ENCODE measurements at regions not wholly inside any gene's neighbourhood (a gene's known extent, or its start where the extent isn't known, plus 50 kb on each side); places are given as distances from the start of the nearest gene placed in this dataset.
A peak's percentile ranks its signal among the peaks of the same experiment; 100 is the strongest.

DNA sequence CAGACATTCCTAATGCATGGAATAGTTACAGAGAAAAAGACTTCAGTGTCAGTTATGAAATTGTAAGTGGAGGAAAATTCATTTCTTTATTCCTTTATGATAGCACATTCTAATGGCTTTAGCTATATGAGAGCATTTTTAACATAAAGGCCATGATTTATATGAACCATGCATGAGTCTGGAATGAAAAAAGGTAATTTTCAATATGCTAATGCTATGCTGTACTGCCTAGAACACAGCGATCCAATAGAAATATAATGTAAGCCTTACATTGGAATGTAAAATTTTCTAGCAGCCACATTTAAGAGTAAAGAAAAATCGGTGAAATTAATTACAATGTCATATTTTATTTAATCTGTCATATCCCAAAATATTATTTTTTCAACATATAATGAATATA lies 932.0 kb downstream of the C4orf33 start:
- WGBS (ENCODE audit: extremely low coverage, insufficient coverage, insufficient read length): no CpG with 5 or more reads among the region's 2 CpGs
- H3K4ac ChIP-seq (ENCODE audit: low read depth, low read length): no peak overlapping the region
- H3K79me2 ChIP-seq (ENCODE audit: control insufficient read depth, insufficient read depth, low read length, poor library complexity): no peaks in the 10 kb centered on the region
- no peak overlapping the region for H3K27ac ChIP-seq (ENCODE audit: low read depth, low read length)
- H3K27me3 ChIP-seq (ENCODE audit: insufficient read depth, low read length): no peaks in the 10 kb centered on the region
- H2BK5ac ChIP-seq (ENCODE audit: low read depth, low read length, poor library complexity): no peak overlapping the region
- no peak overlapping the region for H3K9ac ChIP-seq (ENCODE audit: low read length)
- no peak overlapping the region for H3K23ac ChIP-seq (ENCODE audit: low read length)
- H3K4me2 ChIP-seq (ENCODE audit: low read length): no peak overlapping the region
- no peak for DNase-seq
- no peaks in the 10 kb centered on the region for H3K79me1 ChIP-seq (ENCODE audit: low read length)
- H3K4me1 ChIP-seq (ENCODE audit: control insufficient read depth in 1 of 2, insufficient read depth in 2 of 2, low read length in 2 of 2): no peaks in the 10 kb centered on the region
- no peak overlapping the region for H3K4me3 ChIP-seq (ENCODE audit: low read depth, low read length)
- H2BK12ac ChIP-seq (ENCODE audit: low read length): no peak overlapping the region
- H2AK5ac ChIP-seq (ENCODE audit: low read length): no peak overlapping the region
- no peak overlapping the region for H4K91ac ChIP-seq (ENCODE audit: low read depth, low read length)
- no peak overlapping the region for H2AFZ ChIP-seq (ENCODE audit: insufficient read depth, low read length, poor library complexity)
- no peak overlapping the region for H4K8ac ChIP-seq (ENCODE audit: low read depth, low read length)
- H3K18ac ChIP-seq (ENCODE audit: low read length): no peak overlapping the region
- H3K14ac ChIP-seq (ENCODE audit: low read length): no peak overlapping the region
- no peak overlapping the region for H4K12ac ChIP-seq (ENCODE audit: low read depth, low read length)
- no peak overlapping the region for H2BK120ac ChIP-seq (ENCODE audit: insufficient read depth, low read length, poor library complexity)
- no peaks in the 10 kb centered on the region for H3K9me3 ChIP-seq (ENCODE audit: insufficient read depth, low read depth, low read length)
- H3K36me3 ChIP-seq (ENCODE audit: control insufficient read depth in 1 of 2, insufficient read depth in 2 of 2, low read length in 2 of 2): no peaks in the 10 kb centered on the region

DNA sequence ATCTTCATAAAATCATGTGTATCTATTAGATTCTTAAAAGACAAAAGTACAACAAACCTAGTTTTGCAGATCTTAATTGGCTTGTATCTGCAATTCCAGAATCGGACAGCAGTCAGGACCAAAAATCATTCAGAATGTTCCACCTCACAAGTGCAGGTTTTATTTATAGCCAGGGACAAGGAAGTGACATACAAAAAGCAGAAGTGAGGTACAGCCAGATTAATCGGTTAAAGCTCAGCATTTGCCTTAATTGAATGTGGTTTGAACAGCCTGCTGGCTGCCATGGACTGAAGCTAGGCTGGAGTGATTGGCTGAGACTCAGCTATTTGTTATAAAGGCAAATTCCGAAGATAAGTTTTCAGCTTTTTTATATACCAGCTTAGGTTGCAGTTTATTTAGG lies 932.6 kb downstream of the C4orf33 start:
- Histone ChIP-seq H3K4me3 (ENCODE audit: low read depth, low read length) (no peak overlapping the region), H3K18ac (ENCODE audit: low read length) (no peak overlapping the region), H3K79me2 (ENCODE audit: control insufficient read depth, insufficient read depth, low read length, poor library complexity) (no peaks in the 10 kb centered on the region), H2BK120ac (ENCODE audit: insufficient read depth, low read length, poor library complexity) (no peak overlapping the region), H3K4me2 (ENCODE audit: low read length) (no peak overlapping the region), H2AK5ac (ENCODE audit: low read length) (no peak overlapping the region), H2BK12ac (ENCODE audit: low read length) (no peak overlapping the region), H2AFZ (ENCODE audit: insufficient read depth, low read length, poor library complexity) (no peak overlapping the region), H3K9me3 (ENCODE audit: insufficient read depth, low read depth, low read length) (no peaks in the 10 kb centered on the region), H4K91ac (ENCODE audit: low read depth, low read length) (no peak overlapping the region), H3K4me1 (ENCODE audit: control insufficient read depth in 1 of 2, insufficient read depth in 2 of 2, low read length in 2 of 2) (no peaks in the 10 kb centered on the region), H3K14ac (ENCODE audit: low read length) (no peak overlapping the region), H3K23ac (ENCODE audit: low read length) (no peak overlapping the region), H2BK5ac (ENCODE audit: low read depth, low read length, poor library complexity) (no peak overlapping the region), H3K9ac (ENCODE audit: low read length) (no peak overlapping the region), H3K27me3 (ENCODE audit: insufficient read depth, low read length) (no peaks in the 10 kb centered on the region), H4K12ac (ENCODE audit: low read depth, low read length) (no peak overlapping the region), H3K79me1 (ENCODE audit: low read length) (no peaks in the 10 kb centered on the region), H4K8ac (ENCODE audit: low read depth, low read length) (no peak overlapping the region), H3K27ac (ENCODE audit: low read depth, low read length) (no peak overlapping the region), H3K36me3 (ENCODE audit: control insufficient read depth in 1 of 2, insufficient read depth in 2 of 2, low read length in 2 of 2) (no peaks in the 10 kb centered on the region), H3K4ac (ENCODE audit: low read depth, low read length) (no peak overlapping the region)
- DNase-seq: no peak
- WGBS (ENCODE audit: extremely low coverage, insufficient coverage, insufficient read length): no CpG with 5 or more reads among the region's 3 CpGs

DNA sequence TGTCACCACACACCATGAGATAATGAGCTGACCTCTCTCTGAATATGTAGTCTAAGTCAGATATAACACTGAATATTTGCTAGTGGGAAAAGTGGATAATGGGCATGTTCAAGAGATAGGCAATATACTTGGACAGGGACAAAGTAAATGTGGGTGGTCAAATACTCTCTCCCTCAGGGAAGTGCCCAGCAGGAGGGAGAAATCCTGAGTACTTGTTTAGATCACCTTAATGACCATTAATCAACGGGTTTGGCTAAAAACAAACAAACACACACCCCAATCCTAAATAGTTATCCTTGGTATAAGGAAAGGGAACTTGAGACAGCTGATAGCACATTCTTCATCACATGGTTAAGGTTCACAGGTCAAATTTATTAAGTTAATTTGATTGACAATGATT lies 933.5 kb downstream of the C4orf33 start:
- Histone ChIP-seq H2AFZ (ENCODE audit: insufficient read depth, low read length, poor library complexity) (no peak overlapping the region), H3K23ac (ENCODE audit: low read length) (no peak overlapping the region), H3K4me2 (ENCODE audit: low read length) (no peak overlapping the region), H4K91ac (ENCODE audit: low read depth, low read length) (no peak overlapping the region), H3K36me3 (ENCODE audit: control insufficient read depth in 1 of 2, insufficient read depth in 2 of 2, low read length in 2 of 2) (no peaks in the 10 kb centered on the region), H3K4ac (ENCODE audit: low read depth, low read length) (no peak overlapping the region), H2BK12ac (ENCODE audit: low read length) (no peak overlapping the region), H2BK5ac (ENCODE audit: low read depth, low read length, poor library complexity) (no peak overlapping the region), H2AK5ac (ENCODE audit: low read length) (no peak overlapping the region), H3K27ac (ENCODE audit: low read depth, low read length) (no peak overlapping the region), H4K12ac (ENCODE audit: low read depth, low read length) (no peak overlapping the region), H3K9me3 (ENCODE audit: insufficient read depth, low read depth, low read length) (no peaks in the 10 kb centered on the region), H3K4me1 (ENCODE audit: control insufficient read depth in 1 of 2, insufficient read depth in 2 of 2, low read length in 2 of 2) (no peaks in the 10 kb centered on the region), H3K9ac (ENCODE audit: low read length) (no peak overlapping the region), H3K14ac (ENCODE audit: low read length) (no peak overlapping the region), H4K8ac (ENCODE audit: low read depth, low read length) (no peak overlapping the region), H3K79me2 (ENCODE audit: control insufficient read depth, insufficient read depth, low read length, poor library complexity) (no peaks in the 10 kb centered on the region), H3K27me3 (ENCODE audit: insufficient read depth, low read length) (no peaks in the 10 kb centered on the region), H3K79me1 (ENCODE audit: low read length) (no peaks in the 10 kb centered on the region), H3K4me3 (ENCODE audit: low read depth, low read length) (no peak overlapping the region), H3K18ac (ENCODE audit: low read length) (no peak overlapping the region), H2BK120ac (ENCODE audit: insufficient read depth, low read length, poor library complexity) (no peak overlapping the region)
- DNase-seq: no peak
- WGBS (ENCODE audit: extremely low coverage, insufficient coverage, insufficient read length): no CpG with 5 or more reads among the region's 1 CpG

DNA sequence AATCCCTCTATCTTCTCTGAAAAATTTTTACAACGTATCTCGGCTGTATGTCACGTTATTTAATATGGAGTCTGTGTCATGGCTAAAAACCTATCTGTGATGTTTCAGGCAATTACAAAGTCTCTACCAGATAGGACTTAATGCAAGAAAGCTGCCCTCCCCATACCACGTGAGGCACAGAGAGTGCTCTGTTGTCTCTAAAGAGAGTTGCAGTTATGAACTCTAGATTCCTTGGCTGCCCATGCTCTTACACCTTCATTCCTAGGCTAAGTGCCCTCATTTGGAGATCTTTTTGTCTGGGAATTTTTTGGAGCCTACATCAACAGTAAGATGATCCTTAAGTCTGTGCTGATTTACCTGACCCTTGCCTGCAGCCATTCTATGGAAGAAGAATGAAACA lies 935.9 kb downstream of the C4orf33 start:
- Histone ChIP-seq H3K9ac (ENCODE audit: low read length) (no peak overlapping the region), H2BK12ac (ENCODE audit: low read length) (no peak overlapping the region), H3K23ac (ENCODE audit: low read length) (no peak overlapping the region), H3K79me2 (ENCODE audit: control insufficient read depth, insufficient read depth, low read length, poor library complexity) (no peaks in the 10 kb centered on the region), H3K79me1 (ENCODE audit: low read length) (no peaks in the 10 kb centered on the region), H3K4me2 (ENCODE audit: low read length) (no peak overlapping the region), H3K14ac (ENCODE audit: low read length) (no peak overlapping the region), H3K4ac (ENCODE audit: low read depth, low read length) (no peak overlapping the region), H4K8ac (ENCODE audit: low read depth, low read length) (no peak overlapping the region), H2AK5ac (ENCODE audit: low read length) (no peak overlapping the region), H3K27me3 (ENCODE audit: insufficient read depth, low read length) (no peaks in the 10 kb centered on the region), H2BK120ac (ENCODE audit: insufficient read depth, low read length, poor library complexity) (no peak overlapping the region), H4K12ac (ENCODE audit: low read depth, low read length) (no peak overlapping the region), H3K36me3 (ENCODE audit: control insufficient read depth in 1 of 2, insufficient read depth in 2 of 2, low read length in 2 of 2) (no peaks in the 10 kb centered on the region), H3K4me1 (ENCODE audit: control insufficient read depth in 1 of 2, insufficient read depth in 2 of 2, low read length in 2 of 2) (no peaks in the 10 kb centered on the region), H4K91ac (ENCODE audit: low read depth, low read length) (no peak overlapping the region), H3K27ac (ENCODE audit: low read depth, low read length) (no peak overlapping the region), H2BK5ac (ENCODE audit: low read depth, low read length, poor library complexity) (no peak overlapping the region), H3K18ac (ENCODE audit: low read length) (no peak overlapping the region), H2AFZ (ENCODE audit: insufficient read depth, low read length, poor library complexity) (no peak overlapping the region), H3K4me3 (ENCODE audit: low read depth, low read length) (no peak overlapping the region), H3K9me3 (ENCODE audit: insufficient read depth, low read depth, low read length) (no peaks in the 10 kb centered on the region)
- DNase-seq: peak in 1 of 2 donors; percentile 49
- WGBS (ENCODE audit: extremely low coverage, insufficient coverage, insufficient read length): no CpG with 5 or more reads among the region's 4 CpGs
